ENCODE measurements at regions not wholly inside any gene's neighbourhood (a gene's known extent, or its start where the extent isn't known, plus 50 kb on each side); places are given as distances from the start of the nearest gene placed in this dataset.

DNA sequence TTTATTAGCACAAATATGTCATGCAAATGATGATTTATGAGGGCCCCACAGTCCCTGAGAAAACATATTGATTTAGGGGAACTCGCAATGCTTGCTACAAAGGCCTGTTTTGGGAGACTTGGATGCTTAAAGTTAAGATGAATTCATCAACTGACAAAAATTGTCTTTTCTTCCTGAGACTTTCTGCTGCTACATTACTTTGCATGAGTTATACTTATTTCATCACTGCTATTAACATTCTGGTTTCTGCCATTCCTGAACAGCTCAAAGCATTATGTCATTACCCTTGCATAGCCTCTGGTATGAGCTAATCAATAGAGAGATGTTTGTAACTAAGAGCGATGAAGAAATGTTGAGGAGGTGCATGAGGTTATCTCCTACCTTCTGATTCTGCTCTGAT, 74.4 kb downstream of the SOX11 start:
- no peak overlapping the region for H3K9ac ChIP-seq (ENCODE audit: low read length)
- peaks cover 6% of the 10 kb centered on the region for H3F3A ChIP-seq (ENCODE audit: insufficient read depth, low read length, poor library complexity, severe bottlenecking)
- H2AFZ ChIP-seq (ENCODE audit: low read depth, low read length): no peak overlapping the region
- H4K20me1 ChIP-seq (ENCODE audit: insufficient read depth): no peaks in the 10 kb centered on the region
- TF ChIP-seq, protein P1, sequence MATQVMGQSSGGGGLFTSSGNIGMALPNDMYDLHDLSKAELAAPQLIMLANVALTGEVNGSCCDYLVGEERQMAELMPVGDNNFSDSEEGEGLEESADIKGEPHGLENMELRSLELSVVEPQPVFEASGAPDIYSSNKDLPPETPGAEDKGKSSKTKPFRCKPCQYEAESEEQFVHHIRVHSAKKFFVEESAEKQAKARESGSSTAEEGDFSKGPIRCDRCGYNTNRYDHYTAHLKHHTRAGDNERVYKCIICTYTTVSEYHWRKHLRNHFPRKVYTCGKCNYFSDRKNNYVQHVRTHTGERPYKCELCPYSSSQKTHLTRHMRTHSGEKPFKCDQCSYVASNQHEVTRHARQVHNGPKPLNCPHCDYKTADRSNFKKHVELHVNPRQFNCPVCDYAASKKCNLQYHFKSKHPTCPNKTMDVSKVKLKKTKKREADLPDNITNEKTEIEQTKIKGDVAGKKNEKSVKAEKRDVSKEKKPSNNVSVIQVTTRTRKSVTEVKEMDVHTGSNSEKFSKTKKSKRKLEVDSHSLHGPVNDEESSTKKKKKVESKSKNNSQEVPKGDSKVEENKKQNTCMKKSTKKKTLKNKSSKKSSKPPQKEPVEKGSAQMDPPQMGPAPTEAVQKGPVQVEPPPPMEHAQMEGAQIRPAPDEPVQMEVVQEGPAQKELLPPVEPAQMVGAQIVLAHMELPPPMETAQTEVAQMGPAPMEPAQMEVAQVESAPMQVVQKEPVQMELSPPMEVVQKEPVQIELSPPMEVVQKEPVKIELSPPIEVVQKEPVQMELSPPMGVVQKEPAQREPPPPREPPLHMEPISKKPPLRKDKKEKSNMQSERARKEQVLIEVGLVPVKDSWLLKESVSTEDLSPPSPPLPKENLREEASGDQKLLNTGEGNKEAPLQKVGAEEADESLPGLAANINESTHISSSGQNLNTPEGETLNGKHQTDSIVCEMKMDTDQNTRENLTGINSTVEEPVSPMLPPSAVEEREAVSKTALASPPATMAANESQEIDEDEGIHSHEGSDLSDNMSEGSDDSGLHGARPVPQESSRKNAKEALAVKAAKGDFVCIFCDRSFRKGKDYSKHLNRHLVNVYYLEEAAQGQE (IDR thresholded peaks at IDR 0.05; ENCODE audit: borderline replicate concordance): no peak
- TF ChIP-seq, protein P2, sequence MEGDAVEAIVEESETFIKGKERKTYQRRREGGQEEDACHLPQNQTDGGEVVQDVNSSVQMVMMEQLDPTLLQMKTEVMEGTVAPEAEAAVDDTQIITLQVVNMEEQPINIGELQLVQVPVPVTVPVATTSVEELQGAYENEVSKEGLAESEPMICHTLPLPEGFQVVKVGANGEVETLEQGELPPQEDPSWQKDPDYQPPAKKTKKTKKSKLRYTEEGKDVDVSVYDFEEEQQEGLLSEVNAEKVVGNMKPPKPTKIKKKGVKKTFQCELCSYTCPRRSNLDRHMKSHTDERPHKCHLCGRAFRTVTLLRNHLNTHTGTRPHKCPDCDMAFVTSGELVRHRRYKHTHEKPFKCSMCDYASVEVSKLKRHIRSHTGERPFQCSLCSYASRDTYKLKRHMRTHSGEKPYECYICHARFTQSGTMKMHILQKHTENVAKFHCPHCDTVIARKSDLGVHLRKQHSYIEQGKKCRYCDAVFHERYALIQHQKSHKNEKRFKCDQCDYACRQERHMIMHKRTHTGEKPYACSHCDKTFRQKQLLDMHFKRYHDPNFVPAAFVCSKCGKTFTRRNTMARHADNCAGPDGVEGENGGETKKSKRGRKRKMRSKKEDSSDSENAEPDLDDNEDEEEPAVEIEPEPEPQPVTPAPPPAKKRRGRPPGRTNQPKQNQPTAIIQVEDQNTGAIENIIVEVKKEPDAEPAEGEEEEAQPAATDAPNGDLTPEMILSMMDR (IDR thresholded peaks at IDR 0.05; ENCODE audit: poor library complexity, severe bottlenecking): no peak
- TF ChIP-seq POLR2AphosphoS5 (IDR thresholded peaks at IDR 0.05) (no peak), EZH2 (IDR thresholded peaks at IDR 0.05; ENCODE audit: borderline replicate concordance, insufficient read depth, low read length, poor library complexity, severe bottlenecking) (no peak), RAD21 (conservative IDR thresholded peaks at IDR 0.05) (no peak), EP300 (conservative IDR thresholded peaks at IDR 0.05; ENCODE audit: poor library complexity, severe bottlenecking) (no peak), MXI1 (conservative IDR thresholded peaks at IDR 0.05; ENCODE audit: poor library complexity, severe bottlenecking) (no peak), TAF1 (IDR thresholded peaks at IDR 0.05; ENCODE audit: low read depth) (no peak), SMC3 (conservative IDR thresholded peaks at IDR 0.05; ENCODE audit: poor library complexity) (no peak)
- no peaks in the 10 kb centered on the region for H3K36me3 ChIP-seq (ENCODE audit: insufficient read depth, low read length)
- no peak overlapping the region for H3K4me2 ChIP-seq (ENCODE audit: low read length)
- H3K79me2 ChIP-seq (replicated peaks; ENCODE audit: insufficient read depth, low read length): no peaks in the 10 kb centered on the region
- no peak overlapping the region for H3K27ac ChIP-seq (ENCODE audit: low read length)
- H3K27me3 ChIP-seq (ENCODE audit: insufficient read depth, low read depth, low read length): no peaks in the 10 kb centered on the region
- no peaks in the 10 kb centered on the region for H3K9me3 ChIP-seq (ENCODE audit: low read length)
- no peaks in the 10 kb centered on the region for H3K9me2 ChIP-seq (ENCODE audit: insufficient read depth, low read length)
- H3K4me3 ChIP-seq (ENCODE audit: low read length): no peak overlapping the region

DNA sequence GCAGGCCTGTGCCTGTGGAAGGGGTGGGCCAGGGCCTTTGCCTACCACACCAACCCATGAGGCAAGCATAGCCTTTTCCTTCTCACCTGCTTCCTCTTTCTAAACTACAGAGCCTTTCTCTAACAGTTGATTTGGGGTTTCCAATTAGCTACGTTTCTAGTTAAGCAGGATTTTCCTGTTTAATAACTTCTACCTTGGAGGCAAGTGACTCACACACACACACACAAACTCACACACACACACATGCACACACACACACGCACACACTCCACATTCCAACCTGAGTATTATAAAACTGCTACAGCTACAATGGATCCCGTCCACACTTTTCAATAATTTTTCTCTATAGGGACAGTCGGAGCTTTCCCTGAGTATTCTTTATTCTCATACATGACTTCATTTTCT, 84.9 kb downstream of the SOX11 start:
- Histone ChIP-seq H3K9ac (ENCODE audit: low read length) (no peak overlapping the region), H3K36me3 (ENCODE audit: insufficient read depth, low read length) (no peaks in the 10 kb centered on the region), H2AFZ (ENCODE audit: low read depth, low read length) (no peak overlapping the region), H3K27me3 (ENCODE audit: insufficient read depth, low read depth, low read length) (no peaks in the 10 kb centered on the region), H3K9me3 (ENCODE audit: low read length) (no peaks in the 10 kb centered on the region), H3K4me2 (ENCODE audit: low read length) (no peak overlapping the region), H3K27ac (ENCODE audit: low read length) (no peak overlapping the region), H4K20me1 (ENCODE audit: insufficient read depth) (no peaks in the 10 kb centered on the region), H3K79me2 (replicated peaks; ENCODE audit: insufficient read depth, low read length) (no peaks in the 10 kb centered on the region), H3F3A (ENCODE audit: insufficient read depth, low read length, poor library complexity, severe bottlenecking) (no peaks in the 10 kb centered on the region), H3K4me3 (ENCODE audit: low read length) (no peak overlapping the region), H3K9me2 (ENCODE audit: insufficient read depth, low read length) (no peaks in the 10 kb centered on the region)
- no peak for TF ChIP-seq MXI1 (conservative IDR thresholded peaks at IDR 0.05; ENCODE audit: poor library complexity, severe bottlenecking)
- TF ChIP-seq, protein P2 (IDR thresholded peaks at IDR 0.05; ENCODE audit: poor library complexity, severe bottlenecking): no peak
- TF ChIP-seq RAD21 (conservative IDR thresholded peaks at IDR 0.05): no peak
- no peak for TF ChIP-seq POLR2AphosphoS5 (IDR thresholded peaks at IDR 0.05)
- no peak for TF ChIP-seq EZH2 (IDR thresholded peaks at IDR 0.05; ENCODE audit: borderline replicate concordance, insufficient read depth, low read length, poor library complexity, severe bottlenecking)
- TF ChIP-seq EP300 (conservative IDR thresholded peaks at IDR 0.05; ENCODE audit: poor library complexity, severe bottlenecking): no peak
- TF ChIP-seq SMC3 (conservative IDR thresholded peaks at IDR 0.05; ENCODE audit: poor library complexity): no peak
- TF ChIP-seq, protein P1 (IDR thresholded peaks at IDR 0.05; ENCODE audit: borderline replicate concordance): no peak
- no peak for TF ChIP-seq TAF1 (IDR thresholded peaks at IDR 0.05; ENCODE audit: low read depth)

All from neural cell (in vitro differentiated cells).